ENCODE measurements at regions not wholly inside any gene's neighbourhood (a gene's known extent, or its start where the extent isn't known, plus 50 kb on each side); places are given as distances from the start of the nearest gene placed in this dataset.

DNA sequence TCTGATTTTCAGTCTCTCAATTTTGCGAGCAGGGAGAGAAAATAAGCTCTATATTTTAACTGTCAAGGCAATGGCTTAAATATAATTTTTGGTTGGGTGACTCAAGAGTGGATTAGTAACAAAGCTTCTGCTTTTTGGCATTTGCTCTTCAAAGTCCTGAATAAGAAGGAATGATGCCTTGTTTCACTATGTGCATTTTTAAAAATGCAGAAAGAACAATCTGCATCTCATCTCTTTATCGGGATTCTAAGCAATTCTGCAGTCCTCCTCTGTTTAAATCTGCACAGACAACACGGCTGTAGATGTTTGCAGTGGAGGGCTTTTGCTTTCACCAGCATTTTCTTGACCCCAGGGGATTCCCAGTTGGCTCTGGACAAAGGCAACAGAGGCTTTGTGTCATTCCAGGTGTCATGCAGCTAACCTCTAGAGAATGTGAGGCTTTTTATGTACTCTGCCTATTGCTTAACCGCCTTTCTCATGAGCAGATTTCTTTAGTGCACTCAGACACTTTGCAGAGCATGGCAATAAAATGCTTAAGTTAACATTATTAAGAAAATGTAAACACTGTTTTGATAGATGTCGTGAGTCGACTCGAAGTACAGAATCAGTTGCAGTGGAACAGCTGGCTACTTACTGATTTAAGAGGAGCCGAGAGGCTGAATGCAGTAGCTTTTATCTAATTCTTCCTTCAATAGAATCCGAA is 783.2 kb upstream of the NEGR1 start:
- TF ChIP-seq POLR2A (IDR thresholded peaks at IDR 0.05; ENCODE audit: low read length) = no peak
- no peak for TF ChIP-seq GATA1 (IDR thresholded peaks at IDR 0.05; ENCODE audit: low read depth, low read length)

All from erythroblast (primary cell).